SJCRH30 (cell line): ENCODE measurements at regions not wholly inside any gene's neighbourhood (a gene's known extent, or its start where the extent isn't known, plus 50 kb on each side); places are given as distances from the start of the nearest gene placed in this dataset.
"Not testable (repeated sequence)": the region's sequence is repeated elsewhere in the genome, so short reads cannot be mapped to it uniquely, and the experiment has no call there.

Experiments
- DNase-seq, 2 experiments: peaks; one replicate each; pipeline ENCODE4 v3.0.0-alpha.2; 2015 to 2020
- H3K27ac ChIP-seq: fragments of 250-450 bp; sonication (Bioruptor Pico); 2 replicates; pipeline ENCODE4 v1.5.1; 2020; ENCODE audit warnings: mild to moderate bottlenecking, moderate library complexity
- H3K27me3 ChIP-seq: fragments of 250-450 bp; sonication (Bioruptor Pico); 2 replicates; pipeline ENCODE4 v1.5.1; 2020; ENCODE audit warnings: mild to moderate bottlenecking, moderate library complexity
- H3K36me3 ChIP-seq: fragments of 250-450 bp; sonication (Bioruptor Pico); 2 replicates; pipeline ENCODE4 v1.5.1; 2020; ENCODE audit warnings: mild to moderate bottlenecking, moderate library complexity
- H3K4me1 ChIP-seq: fragments of 250-450 bp; sonication (Bioruptor Pico); 2 replicates; pipeline ENCODE4 v1.5.1; 2020; ENCODE audit warnings: mild to moderate bottlenecking, moderate library complexity
- H3K4me3 ChIP-seq: fragments of 250-450 bp; sonication (Bioruptor Pico); 2 replicates; pipeline ENCODE4 v1.5.1; 2020; ENCODE audit warnings: mild to moderate bottlenecking, moderate library complexity
- H3K9me3 ChIP-seq: fragments of 250-450 bp; sonication (Bioruptor Pico); replicated peaks from 2 replicates; pipeline ENCODE4 v1.5.1; 2020; ENCODE audit warnings: mild to moderate bottlenecking, moderate library complexity

DNA sequence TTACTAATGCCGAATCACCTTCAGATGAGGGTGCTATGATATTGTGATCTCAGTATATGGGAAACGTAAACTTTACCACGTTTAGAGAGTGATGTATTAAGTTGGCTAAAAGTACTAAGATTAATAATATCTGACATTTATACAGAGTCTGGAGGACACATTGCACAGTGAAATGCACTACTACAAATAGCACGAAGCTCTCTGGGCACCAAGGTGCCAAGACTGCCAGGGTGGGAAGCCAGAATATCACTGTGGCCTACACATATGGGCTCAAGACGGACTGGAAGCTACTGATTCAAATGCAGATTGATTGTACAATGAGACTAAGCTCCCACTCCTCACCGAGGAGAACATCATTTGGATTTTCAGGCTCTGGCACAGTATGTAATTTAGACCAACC, 113.3 kb upstream of the LIPC start:
- Histone ChIP-seq H3K4me1 (peaks cover 10% of the 10 kb centered on the region), H3K36me3 (no peaks in the 10 kb centered on the region), H3K27ac (no peak overlapping the region), H3K27me3 (no peaks in the 10 kb centered on the region), H3K4me3 (no peak overlapping the region), H3K9me3 (no peaks in the 10 kb centered on the region; the same call in 1 of the 2 replicates)
- no peak for DNase-seq

DNA sequence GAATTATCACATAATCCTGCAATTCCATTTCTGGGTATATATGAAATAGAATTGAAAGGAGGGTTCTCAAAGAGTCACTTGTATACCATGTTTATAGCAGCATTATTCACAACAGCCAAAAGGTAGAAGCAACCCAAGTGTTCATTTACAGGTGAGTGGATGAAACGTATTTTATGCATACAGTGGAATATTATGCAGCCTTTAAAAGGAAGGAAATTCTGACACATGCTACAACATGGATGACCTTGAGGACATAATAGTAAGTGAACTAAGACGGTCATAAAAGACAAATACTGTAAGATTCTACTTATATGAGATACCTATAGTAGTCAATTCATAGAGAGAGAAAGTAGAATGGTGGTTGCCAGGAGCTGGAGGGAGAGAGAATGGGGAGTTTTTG, 110.8 kb upstream of the LIPC start:
- H3K27me3 ChIP-seq, result no peaks in the 10 kb centered on the region
- no peaks in the 10 kb centered on the region for H3K36me3 ChIP-seq
- H3K9me3 ChIP-seq, result no peaks in the 10 kb centered on the region; the same call in 1 of the 2 replicates
- H3K4me1 ChIP-seq, result peaks cover 10% of the 10 kb centered on the region
- no peak overlapping the region for H3K27ac ChIP-seq
- no peak for DNase-seq
- H3K4me3 ChIP-seq, result no peak overlapping the region

DNA sequence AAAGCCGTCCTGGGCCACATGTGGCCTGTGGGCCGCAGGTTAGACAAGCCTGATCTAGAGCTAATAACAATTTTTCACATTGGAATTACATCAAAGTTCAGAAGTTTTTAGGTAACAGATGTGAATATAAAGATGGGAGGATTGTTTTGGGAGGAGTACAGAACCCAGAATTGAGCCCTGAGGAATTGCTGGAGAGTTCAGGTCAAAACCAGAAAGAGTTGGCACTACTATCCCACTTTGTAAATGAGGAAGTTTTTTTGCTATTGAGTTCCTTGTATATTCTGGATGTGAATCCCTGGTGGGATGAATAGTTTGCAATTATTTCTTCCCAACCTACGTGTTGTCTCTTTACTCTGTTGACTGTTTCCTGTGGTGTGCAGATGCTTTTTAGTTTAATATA, 109.5 kb upstream of the LIPC start:
- DNase-seq, result peak in 1 of 2 experiments; percentile 33
- no peaks in the 10 kb centered on the region for H3K36me3 ChIP-seq

DNA sequence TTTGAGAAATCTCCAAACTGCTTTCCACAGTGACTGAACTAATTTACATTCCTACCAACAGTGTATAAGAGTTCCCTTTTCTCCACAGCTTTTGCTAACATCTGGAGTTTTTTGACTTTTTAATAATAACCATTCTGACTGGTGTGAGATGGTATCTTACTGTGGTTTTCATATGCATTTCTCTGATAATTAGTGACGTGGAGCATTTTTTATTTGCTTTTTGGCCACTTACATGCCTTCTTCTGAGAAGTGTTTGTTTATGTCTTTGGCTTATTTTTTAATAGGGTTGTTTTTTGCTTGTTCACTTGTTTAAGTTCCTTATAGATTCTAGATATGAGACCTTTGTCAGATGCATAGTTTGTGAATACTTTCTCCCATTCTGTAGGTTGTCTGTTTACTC, 108.5 kb upstream of the LIPC start:
- not testable (repeated sequence) for H3K27me3 ChIP-seq, H3K27ac ChIP-seq, H3K36me3 ChIP-seq, H3K9me3 ChIP-seq, H3K4me3 ChIP-seq, DNase-seq
- H3K4me1 ChIP-seq, result peaks cover 10% of the 10 kb centered on the region

More for the DNA sequence above, 109.5 kb upstream of the LIPC start:
- Histone ChIP-seq H3K27ac (no peak overlapping the region), H3K4me3 (no peak overlapping the region), H3K9me3 (0 out of 2 replicates have a peak, but pooled peaks cover 4% of the 10 kb centered on the region), H3K27me3 (no peaks in the 10 kb centered on the region), H3K4me1 (peaks cover 10% of the 10 kb centered on the region)

DNA sequence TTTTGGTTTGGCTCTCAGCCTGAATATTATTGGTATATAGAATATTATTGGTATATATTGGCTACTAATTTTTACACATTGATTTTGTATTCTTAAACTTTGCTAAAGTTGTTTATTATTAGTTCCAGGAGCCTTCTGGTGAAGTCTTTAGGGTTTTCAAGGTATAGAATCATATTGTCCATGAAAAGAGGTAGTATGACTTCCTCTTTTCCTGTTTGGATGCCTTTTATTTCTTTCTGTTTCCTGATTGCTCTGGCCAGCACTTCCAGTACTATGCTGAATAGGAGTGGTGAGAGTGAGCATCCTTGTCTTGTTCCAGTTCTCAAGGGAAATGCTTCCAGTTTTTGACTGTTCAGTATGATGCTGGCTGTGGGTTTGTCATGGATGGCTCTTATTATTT, 107.3 kb upstream of the LIPC start:
- Histone ChIP-seq H3K4me3 (no peak overlapping the region), H3K27ac (no peak overlapping the region), H3K9me3 (0 out of 2 replicates have a peak, but pooled peaks cover 4% of the 10 kb centered on the region), H3K36me3 (no peaks in the 10 kb centered on the region), H3K27me3 (no peaks in the 10 kb centered on the region), H3K4me1 (peaks cover 12% of the 10 kb centered on the region)
- no peak for DNase-seq

DNA sequence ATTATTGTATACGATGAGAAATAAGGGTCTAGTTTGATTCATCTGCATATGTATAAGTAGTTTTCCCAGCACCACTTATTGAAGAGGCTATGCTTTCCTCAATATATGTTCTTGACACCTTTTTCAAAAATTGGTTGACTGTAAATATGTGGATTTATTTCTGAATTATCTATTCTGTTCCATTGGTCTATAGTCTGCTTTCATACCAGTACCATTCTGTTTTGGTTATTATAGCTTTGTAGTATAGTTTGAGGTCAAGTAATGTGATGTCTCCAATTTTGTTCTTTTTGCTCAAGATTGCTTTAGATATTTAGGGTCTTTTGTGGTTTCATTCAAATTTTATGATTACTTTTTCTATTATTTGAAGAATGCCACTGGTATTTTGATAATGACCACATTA, 103.8 kb upstream of the LIPC start:
- 0 out of 2 replicates have a peak, but pooled peaks cover 4% of the 10 kb centered on the region for H3K9me3 ChIP-seq
- DNase-seq, result no peak

DNA sequence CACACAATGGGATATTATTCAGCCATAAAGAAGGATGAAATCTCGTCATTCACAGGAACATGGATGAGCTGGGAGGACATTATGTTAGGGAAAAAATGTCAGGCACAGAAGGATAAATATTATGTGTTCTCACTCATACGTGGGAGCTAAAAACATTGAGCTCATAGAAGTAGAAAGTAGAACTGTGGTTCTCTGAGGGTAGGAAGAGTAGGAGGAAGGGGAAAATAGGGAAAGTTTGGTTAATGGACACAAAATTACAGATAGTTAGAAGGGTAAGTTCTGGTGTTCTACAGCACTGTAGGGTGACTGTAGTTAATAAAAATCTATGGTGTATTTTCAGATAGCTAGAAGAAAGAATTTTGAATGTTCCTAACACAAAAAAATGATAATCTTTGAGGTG, 102.6 kb upstream of the LIPC start:
- Histone ChIP-seq H3K27ac (no peak overlapping the region), H3K36me3 (no peaks in the 10 kb centered on the region), H3K9me3 (0 out of 2 replicates have a peak, but pooled peaks cover 4% of the 10 kb centered on the region), H3K27me3 (no peaks in the 10 kb centered on the region), H3K4me1 (peaks cover 30% of the 10 kb centered on the region), H3K4me3 (no peak overlapping the region)
- DNase-seq, result no peak

More for the DNA sequence above, 103.8 kb upstream of the LIPC start:
- no peak overlapping the region for H3K4me3 ChIP-seq
- H3K4me1 ChIP-seq, result peaks cover 25% of the 10 kb centered on the region
- no peak overlapping the region for H3K27ac ChIP-seq
- H3K27me3 ChIP-seq, result no peaks in the 10 kb centered on the region
- no peaks in the 10 kb centered on the region for H3K36me3 ChIP-seq

DNA sequence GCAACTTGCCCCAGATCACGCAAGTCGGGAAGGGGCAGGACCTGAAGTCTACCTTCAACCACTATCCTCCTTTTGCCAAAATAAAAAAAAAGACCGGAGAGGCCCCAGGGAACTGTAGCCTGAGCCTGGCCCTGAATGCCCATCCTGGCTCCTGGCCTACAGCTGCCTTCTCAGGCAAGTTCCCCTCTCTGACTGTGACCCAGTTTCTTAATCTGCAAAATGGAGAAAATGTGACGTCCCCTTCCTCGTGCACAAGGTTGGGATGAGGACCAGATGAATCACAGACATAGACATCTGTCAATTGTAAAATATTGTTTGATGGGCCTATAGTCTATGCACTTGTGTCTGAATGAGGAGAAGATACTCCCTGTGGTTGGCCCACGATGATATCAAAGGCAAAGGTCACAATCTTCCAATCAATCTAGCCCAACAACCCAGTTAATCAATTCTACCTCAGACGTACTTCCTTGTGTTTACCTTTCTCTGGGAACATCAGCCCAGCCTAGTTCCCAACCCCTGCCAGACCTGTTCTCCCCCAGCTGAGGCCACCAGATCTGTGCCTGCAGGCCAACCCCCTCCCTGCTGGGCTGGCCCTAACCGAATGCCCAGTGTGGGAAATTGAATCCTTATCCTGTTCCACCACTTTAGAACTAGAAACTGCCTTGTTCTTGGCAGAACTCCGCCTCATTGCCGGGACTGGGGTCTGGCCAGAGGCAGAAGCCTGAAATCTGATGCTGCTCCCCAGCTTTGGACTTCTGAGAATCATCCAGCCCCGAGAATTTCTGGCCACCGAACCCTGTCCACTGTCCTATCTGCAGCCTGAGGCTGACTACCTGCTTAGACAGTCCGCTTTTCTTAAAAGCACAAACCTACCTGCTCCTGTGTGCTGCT, 101.8 kb upstream of the LIPC start:
- peak overlapping the region; percentile 77 for H3K27ac ChIP-seq
- no peaks in the 10 kb centered on the region for H3K27me3 ChIP-seq
- 0 out of 2 replicates have a peak, but pooled peaks cover 4% of the 10 kb centered on the region for H3K9me3 ChIP-seq
- no peaks in the 10 kb centered on the region for H3K36me3 ChIP-seq
- peaks cover 30% of the 10 kb centered on the region for H3K4me1 ChIP-seq
- peak overlapping the region; percentile 39 for H3K4me3 ChIP-seq
- DNase-seq, result peak; percentile 55 to 79

DNA sequence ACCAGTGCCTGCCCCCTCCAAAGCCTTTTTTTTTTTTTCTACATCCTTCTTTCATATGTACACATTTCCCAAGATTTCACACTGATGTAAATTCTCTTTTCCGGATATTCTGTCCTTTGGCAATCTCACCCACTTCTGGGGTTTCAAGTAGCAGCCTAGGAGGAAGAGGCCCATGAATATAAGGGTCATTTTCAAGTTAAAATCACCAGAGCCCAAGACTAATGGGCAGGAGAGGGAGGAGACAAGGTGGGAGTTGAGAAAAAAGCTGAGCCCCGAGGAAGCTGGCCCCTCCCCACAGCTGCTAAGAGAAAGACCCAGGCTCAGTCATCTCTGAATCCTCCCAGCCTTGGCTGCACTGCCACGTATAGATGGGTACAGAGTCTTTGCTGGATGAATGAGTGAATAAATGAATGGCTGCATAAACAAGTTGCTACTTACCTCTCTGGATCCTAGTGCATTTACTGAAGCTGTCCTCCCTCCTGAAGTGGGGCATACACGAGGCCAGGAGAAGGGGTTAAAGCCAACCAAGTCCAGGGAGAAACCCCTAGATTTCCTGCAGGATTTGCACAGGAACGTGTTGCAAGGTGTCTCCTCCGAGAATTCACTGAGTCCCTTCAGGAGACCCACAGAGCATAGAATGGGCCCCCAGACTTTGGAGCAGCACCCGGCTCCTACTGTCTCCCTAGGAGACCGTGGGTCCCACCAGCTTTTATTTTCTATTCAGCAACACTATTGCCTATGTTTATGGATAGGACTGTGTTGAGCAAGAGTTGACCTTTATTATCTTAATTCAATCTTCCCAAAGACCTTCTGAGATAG, 100.8 kb upstream of the LIPC start:
- Histone ChIP-seq H3K27me3 (no peaks in the 10 kb centered on the region), H3K4me1 (peaks cover 30% of the 10 kb centered on the region), H3K4me3 (peak overlapping the region; percentile 39)

DNA sequence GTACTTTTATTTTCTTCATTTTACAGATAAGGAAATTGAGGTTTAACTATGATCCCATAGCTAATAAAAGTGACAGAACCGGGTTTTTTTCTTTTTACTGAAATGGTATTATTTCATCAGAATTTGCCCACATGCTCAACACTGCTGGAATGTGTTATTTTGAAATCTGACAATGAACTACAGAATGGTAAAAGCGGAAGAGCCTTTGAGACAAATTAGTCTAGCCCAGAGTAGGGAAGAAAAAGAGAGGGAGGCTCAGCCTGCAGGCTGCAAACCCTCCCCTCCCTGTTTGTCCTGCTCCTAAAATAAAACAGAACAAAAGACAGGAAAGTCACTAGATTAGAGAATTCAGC, 100.3 kb upstream of the LIPC start:
- Histone ChIP-seq H3K27ac (peak overlapping the region; percentile 77), H3K27me3 (no peaks in the 10 kb centered on the region), H3K9me3 (no peaks in the 10 kb centered on the region), H3K36me3 (no peaks in the 10 kb centered on the region), H3K4me3 (peak overlapping the region; percentile 39), H3K4me1 (peaks cover 30% of the 10 kb centered on the region)
- no peak for DNase-seq

More for the DNA sequence above, 100.8 kb upstream of the LIPC start:
- Histone ChIP-seq H3K9me3 (0 out of 2 replicates have a peak, but pooled peaks cover 4% of the 10 kb centered on the region), H3K36me3 (no peaks in the 10 kb centered on the region), H3K27ac (peak overlapping the region; percentile 77)
- peak; percentile 38 to 72 for DNase-seq

DNA sequence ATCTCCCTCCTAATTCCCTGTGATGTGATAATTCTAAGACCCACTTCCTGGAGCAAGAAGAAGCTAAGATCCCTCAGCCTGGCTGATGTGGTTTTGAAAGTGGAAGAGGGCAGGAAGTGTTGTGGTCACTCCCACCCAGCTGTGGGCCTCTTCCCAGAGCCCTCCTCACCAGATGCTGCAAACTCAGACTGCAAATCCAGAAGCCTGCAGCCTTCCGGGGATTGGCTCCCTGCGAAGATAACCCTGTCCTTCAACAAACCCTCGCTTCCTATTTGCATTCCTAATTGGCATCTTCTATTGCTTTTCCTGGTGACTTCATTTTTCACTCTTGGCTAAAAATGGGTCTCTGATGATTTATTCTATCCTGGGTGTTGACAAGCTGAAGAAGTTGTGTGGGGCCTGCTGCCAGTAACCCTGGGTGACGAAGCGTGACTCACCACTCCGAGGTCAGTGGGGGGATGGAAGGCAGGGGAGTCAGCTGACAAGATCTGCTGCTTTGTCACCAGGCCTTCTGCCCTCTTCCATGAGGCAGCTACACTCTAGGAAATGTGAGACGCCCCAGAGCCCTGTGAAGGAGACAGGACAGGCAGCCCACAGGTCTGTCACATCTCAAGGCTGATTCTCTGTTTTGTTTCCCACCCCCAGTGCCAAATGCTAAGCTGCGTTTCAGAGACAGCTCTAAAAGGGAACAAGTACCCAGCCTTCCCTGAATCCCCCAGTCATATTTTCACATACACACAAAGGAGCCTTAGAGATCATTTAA, 99.7 kb upstream of the LIPC start:
- Histone ChIP-seq H3K27ac (peak overlapping the region; percentile 77), H3K4me1 (peaks cover 30% of the 10 kb centered on the region), H3K36me3 (no peaks in the 10 kb centered on the region), H3K9me3 (no peaks in the 10 kb centered on the region), H3K4me3 (peak overlapping the region; percentile 39; the same call in 1 of the 2 replicates), H3K27me3 (no peaks in the 10 kb centered on the region)
- peak; percentile 98 for DNase-seq

DNA sequence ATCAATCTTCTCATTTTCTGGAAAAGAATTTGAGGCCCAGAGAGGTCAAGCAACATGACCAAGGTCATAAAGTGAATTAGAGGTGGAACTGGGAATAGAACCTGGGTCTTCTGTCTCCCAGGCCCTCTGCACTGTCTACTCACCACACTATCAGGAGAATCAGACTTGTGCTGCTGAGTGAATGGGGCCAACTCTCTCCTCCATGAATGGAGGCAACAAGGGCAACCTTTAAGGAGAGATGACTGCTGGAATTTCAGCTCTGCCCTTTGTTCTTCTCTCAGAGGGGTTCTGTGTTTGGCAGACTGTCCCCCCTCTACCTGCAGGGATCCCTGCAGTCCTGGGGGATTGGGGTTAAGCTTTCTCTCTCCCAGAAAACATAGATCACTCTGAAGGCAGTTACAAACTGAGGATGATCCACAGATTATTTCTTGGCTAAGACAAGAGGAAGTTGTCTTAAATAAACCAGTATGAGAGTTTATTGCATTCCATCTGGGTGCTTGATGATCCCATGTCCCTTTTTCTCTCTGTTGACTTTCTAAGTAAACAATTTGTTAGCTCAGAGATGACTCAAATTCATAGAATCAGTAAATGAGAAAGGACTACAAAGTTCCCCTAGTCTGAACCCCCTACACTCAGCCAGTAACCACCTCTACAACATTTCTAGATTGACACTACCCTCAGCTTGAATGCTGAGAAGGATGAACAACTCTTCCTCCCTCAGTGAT, 99.0 kb upstream of the LIPC start:
- no peak for DNase-seq
- H3K9me3 ChIP-seq, result no peaks in the 10 kb centered on the region

DNA sequence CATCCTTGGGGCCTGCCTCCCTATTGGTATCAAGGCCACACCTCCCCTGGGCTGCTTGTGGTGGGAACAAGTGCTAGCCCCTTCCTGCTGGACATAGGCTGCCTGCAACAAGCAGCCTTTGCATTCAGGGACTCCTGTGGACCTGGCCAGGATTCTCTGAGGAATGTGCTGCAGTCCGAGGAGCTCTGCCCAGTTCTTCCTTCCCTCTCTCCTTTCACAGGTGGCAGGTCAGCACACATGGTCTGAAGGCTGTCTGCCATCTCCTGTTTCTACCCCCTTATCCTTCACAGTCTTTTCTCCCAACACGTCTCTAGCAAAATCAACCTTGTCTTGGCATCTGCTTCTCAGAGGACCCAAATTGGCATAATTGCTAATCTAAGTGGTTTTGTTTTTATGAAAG, 97.0 kb upstream of the LIPC start:
- no peak for DNase-seq
- no peak overlapping the region for H3K27ac ChIP-seq
- no peaks in the 10 kb centered on the region for H3K27me3 ChIP-seq
- H3K36me3 ChIP-seq, result no peaks in the 10 kb centered on the region
- no peaks in the 10 kb centered on the region for H3K9me3 ChIP-seq
- peaks cover 26% of the 10 kb centered on the region for H3K4me1 ChIP-seq
- no peak overlapping the region for H3K4me3 ChIP-seq

More for the DNA sequence above, 99.0 kb upstream of the LIPC start:
- no peak overlapping the region for H3K4me3 ChIP-seq
- peak overlapping the region; percentile 77 for H3K27ac ChIP-seq
- H3K27me3 ChIP-seq, result no peaks in the 10 kb centered on the region
- no peaks in the 10 kb centered on the region for H3K36me3 ChIP-seq
- H3K4me1 ChIP-seq, result peaks cover 30% of the 10 kb centered on the region

DNA sequence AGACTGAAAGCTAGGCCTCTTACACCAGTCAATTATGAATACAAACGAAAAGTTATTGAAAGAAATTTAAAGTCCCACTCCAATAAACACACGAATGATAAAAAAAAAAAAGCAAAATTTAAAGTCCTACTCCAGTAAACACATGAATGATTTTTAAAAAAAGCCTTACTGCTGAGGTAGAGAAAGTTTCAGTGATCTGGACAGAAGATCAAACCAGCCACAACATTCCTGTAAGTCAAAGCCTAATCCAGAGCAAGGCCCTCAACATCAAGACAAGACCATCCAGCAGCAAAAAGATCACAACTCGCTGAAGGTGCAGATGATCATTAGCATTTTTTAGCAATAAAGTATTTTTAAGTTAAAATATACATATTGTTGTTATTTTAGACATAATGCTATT, 95.6 kb upstream of the LIPC start:
- peaks cover 17% of the 10 kb centered on the region for H3K4me1 ChIP-seq
- H3K36me3 ChIP-seq, result no peaks in the 10 kb centered on the region
- no peak for DNase-seq
- H3K27ac ChIP-seq, result no peak overlapping the region
- no peaks in the 10 kb centered on the region for H3K27me3 ChIP-seq
- no peaks in the 10 kb centered on the region for H3K9me3 ChIP-seq
- no peak overlapping the region for H3K4me3 ChIP-seq
